ENCODE measurements at regions not wholly inside any gene's neighbourhood (a gene's known extent, or its start where the extent isn't known, plus 50 kb on each side); places are given as distances from the start of the nearest gene placed in this dataset.
A peak's percentile ranks its signal among the peaks of the same experiment; 100 is the strongest.
"Not testable (repeated sequence)": the region's sequence is repeated elsewhere in the genome, so short reads cannot be mapped to it uniquely, and the experiment has no call there.

DNA sequence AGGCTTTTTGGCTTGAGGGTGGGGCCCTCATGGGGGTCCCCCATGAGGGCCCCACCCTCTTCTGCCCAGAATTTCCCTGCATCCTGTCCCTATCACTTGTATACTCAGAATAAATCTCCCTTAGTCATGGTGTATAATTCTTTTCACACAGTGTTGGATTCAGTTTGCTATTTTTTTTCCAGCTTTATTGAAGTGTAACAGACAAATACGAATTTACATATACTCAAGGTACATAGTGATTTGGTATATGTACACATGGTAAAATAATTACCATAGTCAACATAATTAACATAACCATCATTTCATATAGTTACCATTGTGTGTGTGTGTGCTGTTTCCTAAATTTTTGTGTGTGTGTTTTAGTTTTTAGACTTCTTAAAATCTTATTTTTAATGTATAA, 289.4 kb downstream of the CNTNAP3B start:
- H3K4me1 ChIP-seq (replicated peaks in 1 of 2); H3K4me3 ChIP-seq; H3K27ac ChIP-seq; in situ Hi-C loops (cut with MboI; ENCODE audit: low pct_unique_long_range_greater_than_20kb in 2 of 9, low sequenced_read_pairs in 9 of 9, unreplicated experiment in 9 of 9): not testable (repeated sequence)
- ATAC-seq (replicated peaks in 6 of 8), result peak in 1 of 8 experiments; percentile 90
- no CpG with 5 or more reads among the region's 1 CpG for WGBS, 10 experiments

DNA sequence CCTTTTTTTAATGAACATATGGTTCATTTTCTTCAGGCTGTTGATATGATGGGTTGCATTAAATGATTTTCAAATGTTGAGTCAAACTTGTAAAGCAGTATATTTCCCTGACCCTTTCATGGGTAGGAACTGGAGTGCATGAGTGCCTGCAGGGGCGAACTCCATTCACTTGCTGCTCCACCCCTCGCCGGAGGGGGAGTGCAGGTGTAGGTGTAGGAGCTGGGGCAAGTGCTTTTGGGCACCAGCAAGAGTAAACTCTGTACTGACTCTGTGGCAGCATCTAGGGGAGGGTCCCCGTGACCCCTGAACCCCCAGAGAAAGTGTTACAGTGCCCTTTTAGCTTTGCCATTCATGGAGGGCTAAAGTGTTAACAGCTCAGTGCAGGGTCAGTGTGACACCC, 290.3 kb downstream of the CNTNAP3B start:
- ATAC-seq (replicated peaks in 6 of 8); H3K27ac ChIP-seq; H3K4me3 ChIP-seq; H3K4me1 ChIP-seq (replicated peaks in 1 of 2); in situ Hi-C loops (cut with MboI; ENCODE audit: low pct_unique_long_range_greater_than_20kb in 2 of 9, low sequenced_read_pairs in 9 of 9, unreplicated experiment in 9 of 9): not testable (repeated sequence)
- no CpG with 5 or more reads among the region's 4 CpGs for WGBS, 10 experiments

DNA sequence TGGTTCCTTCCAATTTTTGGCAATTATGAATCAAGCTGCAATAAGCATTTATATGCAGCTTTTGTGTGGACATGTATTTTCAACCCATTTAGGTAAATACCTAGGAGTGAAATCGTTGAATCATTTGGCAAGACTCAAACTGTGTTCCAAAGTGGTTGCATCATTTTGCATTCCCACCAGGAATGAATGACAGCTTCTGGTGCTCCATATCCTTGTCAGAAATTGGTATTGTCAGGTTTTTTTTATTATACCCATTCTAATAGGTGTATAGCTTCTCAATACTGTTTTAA, 290.7 kb downstream of the CNTNAP3B start:
- H3K27ac ChIP-seq; in situ Hi-C loops (cut with MboI; ENCODE audit: low pct_unique_long_range_greater_than_20kb in 2 of 9, low sequenced_read_pairs in 9 of 9, unreplicated experiment in 9 of 9); H3K4me1 ChIP-seq (replicated peaks in 1 of 2); H3K4me3 ChIP-seq; ATAC-seq (replicated peaks in 6 of 8): not testable (repeated sequence)
- no CpG with 5 or more reads among the region's 1 CpG for WGBS, 10 experiments

DNA sequence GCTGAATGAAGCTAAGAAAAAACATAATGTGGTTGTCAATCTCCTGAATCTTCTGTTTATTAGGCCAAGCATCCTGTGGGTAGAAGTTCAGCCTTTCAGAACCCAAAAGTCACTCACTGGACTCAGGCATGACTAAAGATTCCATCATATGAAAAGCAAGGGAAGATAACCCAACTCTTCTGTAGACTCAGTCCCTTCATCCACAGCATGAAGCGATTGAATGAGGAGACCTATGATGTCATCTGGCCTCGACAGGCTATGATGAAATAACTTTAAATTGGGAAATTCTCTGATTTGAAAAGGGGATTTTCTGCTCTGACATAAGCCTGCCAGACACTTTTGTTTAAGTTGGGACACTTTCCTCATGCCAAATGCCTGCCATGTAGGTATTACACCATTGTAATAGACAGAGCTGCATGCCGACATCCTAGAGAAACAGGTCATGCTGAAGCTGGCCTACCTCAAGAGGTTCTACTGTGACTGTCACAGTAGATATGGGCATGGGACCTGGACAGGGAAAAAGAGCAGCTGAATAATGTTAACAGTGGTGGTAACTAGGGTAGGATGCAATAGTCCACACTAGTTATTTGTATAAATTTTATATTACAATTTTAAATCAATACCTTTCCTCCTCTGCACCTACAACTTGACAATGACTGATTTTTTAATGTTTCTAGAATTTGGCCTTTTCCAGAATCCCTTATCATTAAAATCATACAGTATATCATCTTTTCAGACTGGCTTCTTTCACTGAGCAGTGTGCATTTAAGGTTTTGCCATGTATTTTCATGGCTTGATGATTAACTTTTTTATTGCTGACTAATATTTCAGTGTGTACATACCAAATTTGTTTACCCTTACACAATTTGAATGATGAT, 291.3 kb downstream of the CNTNAP3B start:
- WGBS, 10 experiments, result no CpG with 5 or more reads among the region's 3 CpGs
- in situ Hi-C loops (cut with MboI; ENCODE audit: low pct_unique_long_range_greater_than_20kb in 2 of 9, low sequenced_read_pairs in 9 of 9, unreplicated experiment in 9 of 9); H3K27ac ChIP-seq; H3K4me3 ChIP-seq; H3K4me1 ChIP-seq (replicated peaks in 1 of 2); ATAC-seq (replicated peaks in 6 of 8): not testable (repeated sequence)

DNA sequence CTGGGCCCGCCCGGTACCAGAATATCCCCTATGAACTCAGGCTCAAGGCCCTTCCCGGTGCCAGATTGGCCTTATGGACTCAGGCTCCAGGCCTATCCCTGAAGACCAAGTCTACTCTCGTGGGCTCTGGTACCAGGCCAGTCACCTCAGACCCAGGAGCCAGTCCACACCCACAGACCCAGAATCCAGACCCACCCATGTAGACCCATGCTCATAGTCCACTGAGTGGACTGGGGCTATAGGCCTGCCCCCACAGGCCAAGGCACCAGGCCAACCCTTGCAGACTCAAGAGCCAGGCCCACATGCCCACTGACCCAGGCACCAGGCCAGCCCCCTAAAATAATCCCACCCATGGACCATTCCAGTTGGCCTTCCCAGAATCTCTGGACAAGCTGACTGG, 296.1 kb downstream of the CNTNAP3B start:
- ATAC-seq (replicated peaks in 6 of 8); H3K27ac ChIP-seq; in situ Hi-C loops (cut with MboI; ENCODE audit: low pct_unique_long_range_greater_than_20kb in 2 of 9, low sequenced_read_pairs in 9 of 9, unreplicated experiment in 9 of 9); H3K4me1 ChIP-seq (replicated peaks in 1 of 2); H3K4me3 ChIP-seq: not testable (repeated sequence)
- WGBS, 10 experiments, result no CpG with 5 or more reads among the region's 4 CpGs

DNA sequence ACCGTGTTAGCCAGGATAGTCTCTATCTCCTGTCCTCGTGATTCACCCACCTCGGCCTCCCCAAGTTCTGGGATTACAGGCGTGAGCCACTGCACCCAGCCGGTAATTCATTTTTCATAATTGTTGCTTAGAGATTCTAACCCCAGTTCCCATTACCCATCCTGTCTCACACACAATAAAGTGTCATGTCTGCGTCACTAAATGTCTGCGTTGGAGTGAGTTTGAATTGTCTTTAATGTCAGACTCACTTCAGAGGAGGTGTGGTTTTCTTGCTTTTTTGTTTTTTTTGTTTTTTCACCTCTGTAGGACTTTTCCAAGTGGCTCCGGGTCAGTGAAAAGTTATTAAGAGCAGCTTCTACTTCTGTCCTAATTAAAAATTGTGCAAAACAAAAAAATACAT, 304.5 kb downstream of the CNTNAP3B start:
- no CpG with 5 or more reads among the region's 8 CpGs for WGBS, 10 experiments
- H3K4me1 ChIP-seq (replicated peaks in 1 of 2); ATAC-seq (replicated peaks in 6 of 8); H3K4me3 ChIP-seq; H3K27ac ChIP-seq; in situ Hi-C loops (cut with MboI; ENCODE audit: low pct_unique_long_range_greater_than_20kb in 2 of 9, low sequenced_read_pairs in 9 of 9, unreplicated experiment in 9 of 9): not testable (repeated sequence)

DNA sequence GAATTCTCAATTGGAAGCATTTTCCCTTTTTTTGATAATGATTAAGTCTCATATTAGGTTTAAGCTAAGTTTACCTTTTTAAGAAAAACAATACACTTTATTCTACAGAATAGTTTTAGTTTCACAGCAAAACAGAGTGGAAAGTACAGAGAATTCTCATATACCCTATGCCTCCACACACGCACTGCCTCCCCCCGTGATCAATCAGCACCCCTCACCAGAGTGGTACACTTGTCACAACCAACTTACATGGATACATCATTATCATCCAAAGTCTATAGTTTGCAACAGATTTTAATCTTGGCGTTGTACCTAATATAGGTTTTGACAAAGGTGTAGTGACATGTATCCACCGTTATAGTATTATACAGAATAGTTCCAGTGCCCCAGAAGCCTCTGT, 326.5 kb downstream of the CNTNAP3B start:
- ATAC-seq (replicated peaks in 6 of 8); H3K27ac ChIP-seq; H3K4me1 ChIP-seq (replicated peaks in 1 of 2); H3K4me3 ChIP-seq; in situ Hi-C loops (cut with MboI; ENCODE audit: low pct_unique_long_range_greater_than_20kb in 2 of 9, low sequenced_read_pairs in 9 of 9, unreplicated experiment in 9 of 9): not testable (repeated sequence)
- WGBS, 10 experiments, result 20 to 100% (median 93%) methylated on average over 1 to 3 of the region's 4 CpGs; no CpG with 5 or more reads in 3 of the 10 experiments

DNA sequence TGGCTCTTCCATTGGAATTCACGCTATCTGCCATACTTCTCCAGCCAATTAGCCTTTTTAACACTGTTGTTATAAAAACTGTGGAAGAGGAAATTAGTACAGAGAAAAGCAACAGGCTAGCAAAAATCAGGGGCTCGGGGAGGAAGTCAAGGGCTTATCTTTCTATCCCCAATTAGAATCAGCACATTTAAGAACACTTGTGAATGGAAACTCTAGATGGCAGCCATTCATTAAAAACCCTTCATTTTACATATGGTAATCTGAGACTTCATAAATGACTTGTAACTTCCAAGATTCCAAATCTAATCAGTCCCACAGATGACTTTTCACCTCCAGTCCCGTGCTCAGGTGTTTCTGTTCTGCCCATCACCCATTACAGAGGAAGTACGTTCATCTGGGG, 330.5 kb downstream of the CNTNAP3B start:
- H3K27ac ChIP-seq; H3K4me3 ChIP-seq; H3K4me1 ChIP-seq (replicated peaks in 1 of 2); in situ Hi-C loops (cut with MboI; ENCODE audit: low pct_unique_long_range_greater_than_20kb in 2 of 9, low sequenced_read_pairs in 9 of 9, unreplicated experiment in 9 of 9); ATAC-seq (replicated peaks in 6 of 8): not testable (repeated sequence)
- WGBS, 10 experiments, result 10 to 100% (median 70%) methylated on average over 1 to 3 of the region's 4 CpGs; no CpG with 5 or more reads in 4 of the 10 experiments

DNA sequence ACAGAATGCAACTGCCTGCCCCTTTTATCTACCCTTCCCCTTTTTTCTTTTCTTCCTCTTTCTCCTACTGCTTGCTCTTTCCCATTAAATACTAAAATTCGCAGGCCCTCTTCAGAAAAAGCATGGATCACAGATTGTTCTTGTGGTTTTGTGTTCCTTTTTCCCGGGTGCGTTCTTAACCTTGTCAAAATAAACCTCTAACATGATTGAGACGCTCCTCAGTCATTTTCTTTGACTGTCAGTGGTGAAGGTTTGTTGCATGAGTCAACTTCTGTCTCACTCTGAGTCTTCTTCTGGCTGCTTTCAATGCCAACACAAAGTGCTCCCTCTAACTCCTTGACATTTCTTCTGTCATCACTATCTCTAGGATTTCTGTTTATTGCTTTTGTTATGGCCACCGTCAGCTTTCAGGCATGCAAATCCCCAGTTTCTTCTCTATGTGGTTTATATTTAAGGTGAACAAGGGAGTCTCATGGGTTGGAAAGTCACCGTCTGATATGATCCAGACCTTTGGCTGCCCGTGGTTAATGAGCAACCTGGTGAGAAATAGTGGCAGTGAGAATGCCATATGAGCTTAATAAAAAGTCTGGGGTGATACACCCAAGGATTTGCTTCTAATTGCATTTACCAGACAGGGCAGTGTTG, 338.4 kb downstream of the CNTNAP3B start:
- 0 to 43% (median 8%) methylated on average over 1 to 2 of the region's 7 CpGs; no CpG with 5 or more reads in 6 of the 10 experiments for WGBS, 10 experiments
- ATAC-seq (replicated peaks in 6 of 8); H3K27ac ChIP-seq; in situ Hi-C loops (cut with MboI; ENCODE audit: low pct_unique_long_range_greater_than_20kb in 2 of 9, low sequenced_read_pairs in 9 of 9, unreplicated experiment in 9 of 9); H3K4me3 ChIP-seq: not testable (repeated sequence)
- peaks cover 8 to 15% of the 10 kb centered on the region in 2 donors for H3K4me1 ChIP-seq (replicated peaks in 1 of 2)

DNA sequence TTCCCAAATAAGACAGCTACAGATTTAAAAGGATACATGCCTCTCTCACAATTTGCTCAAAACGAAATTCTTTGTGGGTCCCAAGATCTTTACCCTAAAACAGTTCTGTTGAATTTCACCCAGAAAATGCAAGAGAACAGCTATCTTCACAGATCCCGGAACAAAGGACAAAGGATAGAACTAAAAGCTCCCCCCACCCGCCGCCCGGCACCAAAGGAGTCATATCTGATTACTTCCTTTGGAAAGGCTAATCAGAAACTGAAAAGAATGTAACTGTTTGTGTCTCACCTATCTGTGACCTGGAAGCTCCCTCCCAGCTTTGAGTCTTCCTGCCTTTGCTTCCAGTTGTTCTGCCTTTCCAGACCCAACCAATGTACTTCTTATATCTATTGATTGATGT, 339.2 kb downstream of the CNTNAP3B start:
- H3K27ac ChIP-seq; ATAC-seq (replicated peaks in 6 of 8); H3K4me3 ChIP-seq; in situ Hi-C loops (cut with MboI; ENCODE audit: low pct_unique_long_range_greater_than_20kb in 2 of 9, low sequenced_read_pairs in 9 of 9, unreplicated experiment in 9 of 9): not testable (repeated sequence)
- WGBS, 10 experiments, result no CpG with 5 or more reads among the region's 5 CpGs
- peaks cover 8 to 15% of the 10 kb centered on the region in 2 donors for H3K4me1 ChIP-seq (replicated peaks in 1 of 2)

DNA sequence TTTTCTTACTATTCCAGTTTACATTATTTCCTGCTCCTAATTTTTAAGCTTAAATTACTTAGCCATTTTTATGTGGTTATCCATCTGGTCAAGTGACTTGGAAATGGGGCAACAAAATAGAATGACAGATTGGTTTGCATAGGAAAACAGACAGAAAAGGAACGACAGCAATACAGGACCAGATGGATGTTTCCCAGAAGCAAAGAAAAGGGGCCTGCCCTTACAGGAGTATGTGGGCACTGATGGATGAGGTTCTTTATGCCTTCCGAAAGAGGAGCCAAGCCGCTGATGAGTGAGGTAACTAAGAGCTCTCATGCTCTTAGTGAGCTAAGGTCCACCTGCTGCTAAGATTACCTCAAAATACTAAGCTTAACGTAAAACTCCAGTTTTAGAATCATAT, 339.8 kb downstream of the CNTNAP3B start:
- H3K4me3 ChIP-seq; H3K27ac ChIP-seq; in situ Hi-C loops (cut with MboI; ENCODE audit: low pct_unique_long_range_greater_than_20kb in 2 of 9, low sequenced_read_pairs in 9 of 9, unreplicated experiment in 9 of 9): not testable (repeated sequence)
- 0 to 67% (median 0%) methylated on average over 1 to 2 of the region's 4 CpGs; no CpG with 5 or more reads in 5 of the 10 experiments for WGBS, 10 experiments
- peaks cover 8 to 15% of the 10 kb centered on the region in 2 donors for H3K4me1 ChIP-seq (replicated peaks in 1 of 2)
- peak in 5 of 8 experiments; percentile 80 to 93 (median 85) for ATAC-seq (replicated peaks in 6 of 8)

DNA sequence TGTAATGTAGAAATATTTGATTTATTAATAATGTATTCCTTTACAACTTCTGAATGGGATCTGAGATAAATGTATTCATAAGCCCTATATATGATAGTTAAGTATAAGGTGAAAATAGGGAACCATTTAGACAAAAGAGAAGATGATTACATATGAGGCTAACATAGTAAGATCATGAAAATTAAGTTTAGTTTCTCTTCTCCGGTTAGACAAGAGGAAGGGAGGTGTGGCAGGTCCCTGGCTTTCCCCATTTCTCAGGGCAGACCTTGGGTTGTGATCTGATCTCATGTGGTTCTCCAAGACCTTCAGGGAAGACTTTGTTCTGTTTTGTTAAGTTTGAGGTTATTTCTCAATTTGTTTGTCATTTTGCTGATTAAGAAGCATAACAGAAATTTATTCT, 341.3 kb downstream of the CNTNAP3B start:
- WGBS, 10 experiments, result 67% methylated on average over 1 of the region's 1 CpG; no CpG with 5 or more reads in 9 of the 10 experiments
- H3K27ac ChIP-seq; ATAC-seq (replicated peaks in 6 of 8); H3K4me3 ChIP-seq; in situ Hi-C loops (cut with MboI; ENCODE audit: low pct_unique_long_range_greater_than_20kb in 2 of 9, low sequenced_read_pairs in 9 of 9, unreplicated experiment in 9 of 9): not testable (repeated sequence)
- H3K4me1 ChIP-seq (replicated peaks in 1 of 2), result peaks cover 8 to 15% of the 10 kb centered on the region in 2 donors

DNA sequence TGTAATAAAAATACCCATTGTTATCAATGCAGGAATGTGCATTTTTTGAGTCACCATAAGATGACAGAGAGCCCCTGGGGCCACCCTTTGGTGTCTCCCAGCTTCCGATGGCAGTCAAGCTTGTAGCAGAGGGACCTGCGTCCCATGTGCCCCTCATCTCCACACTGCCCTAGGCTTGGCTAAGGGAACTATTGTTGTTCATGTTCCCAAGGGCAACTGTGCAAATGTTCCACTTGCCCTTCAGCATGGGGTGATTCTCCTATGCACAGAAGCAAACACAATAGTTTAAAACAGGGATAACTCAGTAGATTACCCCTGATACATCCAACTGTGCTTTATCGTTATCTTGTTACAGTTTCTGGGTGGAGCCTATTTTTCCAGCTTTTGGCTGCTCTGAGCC, 342.0 kb downstream of the CNTNAP3B start:
- H3K27ac ChIP-seq; in situ Hi-C loops (cut with MboI; ENCODE audit: low pct_unique_long_range_greater_than_20kb in 2 of 9, low sequenced_read_pairs in 9 of 9, unreplicated experiment in 9 of 9); H3K4me3 ChIP-seq: not testable (repeated sequence)
- ATAC-seq (replicated peaks in 6 of 8), result peak in 5 of 8 experiments; percentile 49 to 90 (median 60)
- H3K4me1 ChIP-seq (replicated peaks in 1 of 2), result peaks cover 8 to 15% of the 10 kb centered on the region in 2 donors
- WGBS, 10 experiments, result no CpG with 5 or more reads among the region's 3 CpGs

Measured in motor neuron (in vitro differentiated cells).